Gastroesophageal sphincter (tissue), 3 donors: ENCODE measurements at regions not wholly inside any gene's neighbourhood (a gene's known extent, or its start where the extent isn't known, plus 50 kb on each side); places are given as distances from the start of the nearest gene placed in this dataset.

Experiments used
- POLR2A ChIP-seq, 2 donors: fragments of 450-650 bp; IDR thresholded peaks; one replicate each; pipeline ENCODE4 v1.6.1; 2017; ENCODE audit warnings: antibody characterized with exemption in 2 of 2, mild to moderate bottlenecking in 2 of 2, moderate library complexity in 1 of 2
- TF ChIP-seq, protein P1 (sequence below), 4 experiments: fragments of 200-600 bp in 2 of 4; fragments of 450-650 bp in 2 of 4; sonication (generic) in 1 of 4; IDR thresholded peaks; one replicate each; pipeline ENCODE4 v1.5.1; 2017 to 2019; ENCODE audit warnings: antibody characterized with exemption in 4 of 4, mild to moderate bottlenecking in 2 of 4, moderate library complexity in 2 of 4

DNA sequence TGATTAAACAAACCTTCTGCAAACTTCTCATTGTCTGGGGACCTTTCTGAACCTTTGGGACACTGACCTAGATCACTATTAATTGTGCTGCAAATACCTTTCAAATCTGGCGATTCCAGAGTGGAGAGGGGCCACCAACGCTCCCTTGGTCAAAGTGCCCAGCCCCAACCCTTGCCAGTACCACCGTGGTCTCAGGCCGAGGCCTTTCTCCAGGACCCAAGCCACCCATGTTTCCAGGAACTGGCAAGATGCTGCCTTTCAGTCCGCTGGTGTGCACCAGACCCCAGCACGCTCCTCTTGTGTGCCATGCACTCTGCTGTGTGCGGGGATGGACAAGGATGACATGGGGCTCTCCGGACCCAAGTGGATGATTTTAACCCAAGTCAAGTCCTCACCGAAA is 91.1 kb upstream of the MGMT start:
- no peak for TF ChIP-seq POLR2A (IDR thresholded peaks at IDR 0.05)
- TF ChIP-seq, protein P1, sequence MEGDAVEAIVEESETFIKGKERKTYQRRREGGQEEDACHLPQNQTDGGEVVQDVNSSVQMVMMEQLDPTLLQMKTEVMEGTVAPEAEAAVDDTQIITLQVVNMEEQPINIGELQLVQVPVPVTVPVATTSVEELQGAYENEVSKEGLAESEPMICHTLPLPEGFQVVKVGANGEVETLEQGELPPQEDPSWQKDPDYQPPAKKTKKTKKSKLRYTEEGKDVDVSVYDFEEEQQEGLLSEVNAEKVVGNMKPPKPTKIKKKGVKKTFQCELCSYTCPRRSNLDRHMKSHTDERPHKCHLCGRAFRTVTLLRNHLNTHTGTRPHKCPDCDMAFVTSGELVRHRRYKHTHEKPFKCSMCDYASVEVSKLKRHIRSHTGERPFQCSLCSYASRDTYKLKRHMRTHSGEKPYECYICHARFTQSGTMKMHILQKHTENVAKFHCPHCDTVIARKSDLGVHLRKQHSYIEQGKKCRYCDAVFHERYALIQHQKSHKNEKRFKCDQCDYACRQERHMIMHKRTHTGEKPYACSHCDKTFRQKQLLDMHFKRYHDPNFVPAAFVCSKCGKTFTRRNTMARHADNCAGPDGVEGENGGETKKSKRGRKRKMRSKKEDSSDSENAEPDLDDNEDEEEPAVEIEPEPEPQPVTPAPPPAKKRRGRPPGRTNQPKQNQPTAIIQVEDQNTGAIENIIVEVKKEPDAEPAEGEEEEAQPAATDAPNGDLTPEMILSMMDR (IDR thresholded peaks at IDR 0.05): no peak
